ENCODE measurements at regions not wholly inside any gene's neighbourhood (a gene's known extent, or its start where the extent isn't known, plus 50 kb on each side); places are given as distances from the start of the nearest gene placed in this dataset.
"Not testable (repeated sequence)": the region's sequence is repeated elsewhere in the genome, so short reads cannot be mapped to it uniquely, and the experiment has no call there.

DNA sequence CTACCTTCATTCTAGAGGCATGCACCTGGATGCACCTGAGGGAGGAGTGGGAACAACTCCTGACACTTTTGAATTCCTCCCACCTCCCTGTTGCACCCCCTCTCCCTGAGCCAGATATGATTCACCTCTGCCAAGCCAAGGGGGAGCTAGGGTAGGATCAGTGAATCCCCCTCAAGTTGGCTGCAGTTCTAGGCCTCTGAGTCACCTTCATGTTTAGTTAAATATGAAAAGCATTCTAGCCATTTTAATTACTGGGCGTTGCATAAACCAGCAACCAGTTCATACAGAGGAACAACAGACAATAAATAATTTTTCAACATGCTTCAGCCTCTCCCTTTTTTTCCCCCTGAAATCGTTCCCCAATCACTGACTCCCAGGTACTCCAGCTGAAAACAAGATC, 1440.2 kb downstream of the ADGRL3 start:
- H3K9me3 ChIP-seq (ENCODE audit: control insufficient read depth, low read depth, low read length), result no peaks in the 10 kb centered on the region
- H3K9ac ChIP-seq (ENCODE audit: low read length), result no peak overlapping the region
- H3K4me1 ChIP-seq (ENCODE audit: control insufficient read depth, low read depth, low read length), result no peaks in the 10 kb centered on the region
- H3K27me3 ChIP-seq (ENCODE audit: control insufficient read depth, insufficient read depth, low read length), result no peaks in the 10 kb centered on the region
- H3K4me3 ChIP-seq (ENCODE audit: low read length), result no peak overlapping the region
- no peak overlapping the region for H3K27ac ChIP-seq (ENCODE audit: low read length)
- H3K36me3 ChIP-seq (ENCODE audit: control insufficient read depth, low read depth, low read length), result no peaks in the 10 kb centered on the region

DNA sequence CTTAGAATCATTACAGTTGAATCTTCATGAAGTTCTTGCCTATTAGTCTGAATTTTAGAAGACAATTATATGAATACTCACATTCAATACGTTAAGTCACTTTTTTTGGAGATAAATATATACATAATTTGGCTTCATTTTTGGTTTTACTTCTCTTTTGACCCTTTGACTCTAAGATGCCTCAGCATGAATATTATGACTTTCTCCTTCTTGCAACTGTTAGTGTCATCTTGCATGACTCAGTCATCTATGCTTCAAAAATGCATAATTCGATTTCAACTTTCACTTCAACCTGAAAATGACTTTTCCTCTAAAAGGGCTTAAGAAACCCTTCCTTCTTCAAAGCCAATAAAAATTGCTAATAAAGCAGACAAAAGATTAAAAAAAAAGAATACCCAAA, 1427.5 kb downstream of the ADGRL3 start:
- Histone ChIP-seq H3K36me3 (ENCODE audit: control insufficient read depth, low read depth, low read length) (no peaks in the 10 kb centered on the region), H3K9me3 (ENCODE audit: control insufficient read depth, low read depth, low read length) (no peaks in the 10 kb centered on the region), H3K27ac (ENCODE audit: low read length) (no peak overlapping the region), H3K27me3 (ENCODE audit: control insufficient read depth, insufficient read depth, low read length) (no peaks in the 10 kb centered on the region), H3K4me3 (ENCODE audit: low read length) (no peak overlapping the region), H3K9ac (ENCODE audit: low read length) (no peak overlapping the region), H3K4me1 (ENCODE audit: control insufficient read depth, low read depth, low read length) (no peaks in the 10 kb centered on the region)

DNA sequence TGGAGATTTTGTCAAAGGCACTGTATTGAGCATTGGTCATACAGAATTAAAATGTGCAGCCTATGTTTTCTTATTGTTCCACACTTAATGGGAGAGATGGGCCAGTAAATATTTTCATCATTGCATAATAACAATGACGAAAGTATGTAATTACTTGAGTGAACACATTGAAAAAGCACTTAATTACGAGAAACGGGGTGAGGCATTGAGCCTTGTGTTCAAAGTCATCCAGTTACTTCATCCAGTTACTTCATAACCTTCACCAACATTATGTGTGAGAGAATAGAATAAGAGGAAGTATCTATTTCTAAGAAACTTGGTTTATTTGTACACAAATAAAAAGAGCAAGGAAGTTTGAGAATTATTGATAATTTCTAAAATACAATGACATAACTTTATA, 1427.0 kb downstream of the ADGRL3 start:
- Histone ChIP-seq H3K4me3 (ENCODE audit: low read length) (no peak overlapping the region), H3K9ac (ENCODE audit: low read length) (no peak overlapping the region), H3K4me1 (ENCODE audit: control insufficient read depth, low read depth, low read length) (no peaks in the 10 kb centered on the region), H3K27ac (ENCODE audit: low read length) (no peak overlapping the region), H3K9me3 (ENCODE audit: control insufficient read depth, low read depth, low read length) (no peaks in the 10 kb centered on the region), H3K27me3 (ENCODE audit: control insufficient read depth, insufficient read depth, low read length) (no peaks in the 10 kb centered on the region), H3K36me3 (ENCODE audit: control insufficient read depth, low read depth, low read length) (no peaks in the 10 kb centered on the region)

DNA sequence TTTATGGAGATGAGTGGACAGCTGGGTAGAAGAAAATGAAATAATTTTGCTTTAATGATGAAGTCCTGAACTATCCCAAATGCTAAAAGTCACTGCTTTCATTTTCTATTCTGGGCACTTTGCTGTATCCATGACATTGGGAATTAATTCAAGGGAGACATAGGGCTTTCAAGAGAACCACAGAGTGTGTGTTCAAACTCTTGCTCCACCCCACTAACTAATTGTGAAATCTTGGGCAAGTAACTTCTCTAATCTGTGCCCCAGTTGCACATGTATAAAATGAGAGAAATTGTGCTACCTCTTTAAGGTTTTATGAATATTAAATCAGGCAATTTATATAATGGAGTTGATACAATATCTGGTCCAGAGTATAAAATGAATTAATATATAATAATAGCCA, 1422.0 kb downstream of the ADGRL3 start:
- Histone ChIP-seq H3K36me3 (ENCODE audit: control insufficient read depth, low read depth, low read length) (no peaks in the 10 kb centered on the region), H3K27me3 (ENCODE audit: control insufficient read depth, insufficient read depth, low read length) (no peaks in the 10 kb centered on the region), H3K4me3 (ENCODE audit: low read length) (no peak overlapping the region), H3K9ac (ENCODE audit: low read length) (no peak overlapping the region), H3K9me3 (ENCODE audit: control insufficient read depth, low read depth, low read length) (no peaks in the 10 kb centered on the region), H3K4me1 (ENCODE audit: control insufficient read depth, low read depth, low read length) (no peaks in the 10 kb centered on the region), H3K27ac (ENCODE audit: low read length) (no peak overlapping the region)

DNA sequence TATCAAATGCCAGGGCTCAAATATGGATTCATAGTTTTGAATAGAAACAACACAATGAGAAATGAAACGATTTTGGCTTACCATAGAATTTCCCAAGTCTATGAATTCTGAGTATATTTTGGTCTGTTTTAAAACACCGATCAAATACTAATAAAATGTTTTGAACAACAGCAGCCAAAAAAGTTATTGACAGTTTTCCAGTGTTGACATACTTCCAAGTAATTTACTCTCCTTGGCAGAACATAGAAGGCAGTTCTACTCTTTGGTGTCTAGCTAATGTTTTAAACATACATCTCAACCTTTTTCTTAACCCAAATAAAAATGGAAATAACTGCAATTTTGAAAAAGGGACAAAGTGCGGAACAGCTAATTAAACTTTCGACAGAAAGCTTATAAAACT, 1419.8 kb downstream of the ADGRL3 start:
- H3K9ac ChIP-seq (ENCODE audit: low read length), result no peak overlapping the region
- H3K27ac ChIP-seq (ENCODE audit: low read length), result no peak overlapping the region
- no peaks in the 10 kb centered on the region for H3K36me3 ChIP-seq (ENCODE audit: control insufficient read depth, low read depth, low read length)
- H3K9me3 ChIP-seq (ENCODE audit: control insufficient read depth, low read depth, low read length), result no peaks in the 10 kb centered on the region
- H3K4me3 ChIP-seq (ENCODE audit: low read length), result no peak overlapping the region
- no peaks in the 10 kb centered on the region for H3K4me1 ChIP-seq (ENCODE audit: control insufficient read depth, low read depth, low read length)
- no peaks in the 10 kb centered on the region for H3K27me3 ChIP-seq (ENCODE audit: control insufficient read depth, insufficient read depth, low read length)

DNA sequence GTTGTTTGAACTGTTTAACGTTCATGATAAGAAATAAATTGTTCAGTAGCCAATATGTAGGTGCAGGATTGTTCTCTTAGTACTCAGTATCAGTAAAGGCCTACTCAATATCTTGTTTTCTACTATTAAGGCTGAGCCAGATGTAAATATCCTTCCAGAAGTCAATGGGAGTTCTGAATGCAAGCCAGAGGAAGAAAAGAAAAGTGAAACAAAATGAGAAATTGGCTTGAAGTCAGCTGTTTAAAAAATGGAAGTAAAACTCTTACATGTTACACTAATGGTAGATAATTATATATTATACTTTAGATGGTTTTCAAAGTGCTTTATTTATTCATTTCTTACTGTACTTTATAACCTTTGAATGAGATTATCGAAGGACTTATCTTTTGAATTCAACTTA, 1417.9 kb downstream of the ADGRL3 start:
- Histone ChIP-seq H3K36me3 (ENCODE audit: control insufficient read depth, low read depth, low read length) (no peaks in the 10 kb centered on the region), H3K27ac (ENCODE audit: low read length) (no peak overlapping the region), H3K27me3 (ENCODE audit: control insufficient read depth, insufficient read depth, low read length) (no peaks in the 10 kb centered on the region)

DNA sequence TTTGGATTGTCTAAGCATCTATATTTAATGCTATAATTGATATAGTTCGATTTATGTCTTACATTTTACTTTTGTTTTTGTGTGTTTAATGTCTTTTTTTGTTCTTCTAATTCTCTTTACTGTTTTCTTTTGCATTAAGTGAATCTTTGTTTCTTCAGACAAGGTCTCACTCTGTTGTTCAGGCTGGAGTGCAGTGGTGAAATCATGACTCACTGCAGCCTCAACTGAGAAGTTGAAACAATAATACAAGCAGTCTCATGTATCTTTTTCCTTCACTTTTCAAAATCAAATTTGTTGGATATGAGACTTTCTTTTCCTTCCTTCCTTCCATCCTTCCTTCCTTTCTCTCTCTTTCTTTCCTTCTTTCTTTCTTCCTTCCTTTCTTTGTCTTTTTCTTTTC, 1401.6 kb downstream of the ADGRL3 start:
- Histone ChIP-seq H3K4me3 (ENCODE audit: low read length) (no peak overlapping the region), H3K27me3 (ENCODE audit: control insufficient read depth, insufficient read depth, low read length) (no peaks in the 10 kb centered on the region)

More for the DNA sequence above, 1417.9 kb downstream of the ADGRL3 start:
- no peak overlapping the region for H3K4me3 ChIP-seq (ENCODE audit: low read length)
- no peaks in the 10 kb centered on the region for H3K9me3 ChIP-seq (ENCODE audit: control insufficient read depth, low read depth, low read length)
- H3K9ac ChIP-seq (ENCODE audit: low read length), result no peak overlapping the region
- no peaks in the 10 kb centered on the region for H3K4me1 ChIP-seq (ENCODE audit: control insufficient read depth, low read depth, low read length)

DNA sequence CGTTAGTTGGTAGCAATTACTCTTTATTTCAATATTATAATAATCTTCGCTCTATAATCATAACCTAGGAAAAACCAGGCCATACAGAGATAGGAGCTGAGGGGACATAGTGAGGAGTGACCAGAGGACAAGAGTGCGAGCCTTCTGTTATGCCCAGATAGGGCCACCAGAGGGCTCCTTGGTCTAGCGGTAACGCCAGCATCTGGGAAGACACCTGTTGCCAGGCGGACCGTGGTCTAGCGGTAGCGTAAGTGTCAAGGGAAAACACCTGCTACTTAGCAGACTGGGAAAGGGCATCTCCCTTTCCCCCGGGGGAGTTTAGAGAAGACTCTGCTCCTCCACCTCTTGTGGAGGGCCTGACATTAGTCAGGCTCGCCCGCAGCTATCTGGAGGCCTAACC, 1395.1 kb downstream of the ADGRL3 start:
- H3K9me3 ChIP-seq (ENCODE audit: control insufficient read depth, low read depth, low read length); H3K4me3 ChIP-seq (ENCODE audit: low read length); H3K9ac ChIP-seq (ENCODE audit: low read length); H3K27me3 ChIP-seq (ENCODE audit: control insufficient read depth, insufficient read depth, low read length); H3K4me1 ChIP-seq (ENCODE audit: control insufficient read depth, low read depth, low read length); H3K27ac ChIP-seq (ENCODE audit: low read length); H3K36me3 ChIP-seq (ENCODE audit: control insufficient read depth, low read depth, low read length): not testable (repeated sequence)

More for the DNA sequence above, 1401.6 kb downstream of the ADGRL3 start:
- no peaks in the 10 kb centered on the region for H3K36me3 ChIP-seq (ENCODE audit: control insufficient read depth, low read depth, low read length)
- no peaks in the 10 kb centered on the region for H3K4me1 ChIP-seq (ENCODE audit: control insufficient read depth, low read depth, low read length)
- no peak overlapping the region for H3K9ac ChIP-seq (ENCODE audit: low read length)
- H3K27ac ChIP-seq (ENCODE audit: low read length), result no peak overlapping the region
- no peaks in the 10 kb centered on the region for H3K9me3 ChIP-seq (ENCODE audit: control insufficient read depth, low read depth, low read length)

DNA sequence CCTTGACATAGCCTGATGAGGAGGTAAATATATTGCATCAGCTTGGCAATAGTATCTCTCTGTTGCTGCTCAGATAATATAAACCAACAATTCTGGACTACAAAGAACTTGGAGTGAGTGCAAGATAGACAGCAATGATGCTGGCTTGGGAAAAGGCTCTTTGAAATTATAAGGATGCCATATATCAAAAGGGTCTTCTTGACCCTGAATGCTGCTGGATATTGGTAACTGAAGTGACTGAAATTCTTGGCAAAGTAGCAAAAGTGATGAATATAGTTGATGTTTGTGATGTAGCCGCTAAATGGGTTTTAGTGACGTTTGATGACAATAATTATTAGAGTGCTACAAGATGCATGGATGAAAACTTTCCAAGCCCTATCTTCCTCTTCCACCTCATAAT, 1391.6 kb downstream of the ADGRL3 start:
- Histone ChIP-seq H3K9ac (ENCODE audit: low read length) (no peak overlapping the region), H3K9me3 (ENCODE audit: control insufficient read depth, low read depth, low read length) (peaks cover 5% of the 10 kb centered on the region), H3K36me3 (ENCODE audit: control insufficient read depth, low read depth, low read length) (no peaks in the 10 kb centered on the region), H3K27me3 (ENCODE audit: control insufficient read depth, insufficient read depth, low read length) (no peaks in the 10 kb centered on the region), H3K4me3 (ENCODE audit: low read length) (no peak overlapping the region), H3K27ac (ENCODE audit: low read length) (no peak overlapping the region), H3K4me1 (ENCODE audit: control insufficient read depth, low read depth, low read length) (no peaks in the 10 kb centered on the region)

DNA sequence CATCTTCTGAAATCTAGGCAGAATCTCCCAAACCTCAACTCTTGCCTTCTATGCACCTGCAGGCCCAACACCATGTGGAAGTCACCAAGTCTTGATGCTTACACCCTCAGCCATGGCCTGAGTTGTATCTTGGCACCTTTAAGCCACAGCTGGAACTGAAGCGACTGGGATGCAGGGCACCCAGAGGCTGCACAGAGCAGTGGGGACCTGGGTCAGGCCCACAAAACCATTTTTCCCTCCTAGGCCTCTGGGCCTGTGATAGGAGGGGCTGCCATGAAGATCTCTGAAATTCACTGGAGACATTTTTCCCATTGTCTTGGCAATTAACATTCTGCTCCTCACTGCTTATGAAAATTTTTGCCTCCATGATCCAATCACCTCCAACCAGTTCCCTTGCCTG, 1388.5 kb downstream of the ADGRL3 start:
- Histone ChIP-seq H3K9ac (ENCODE audit: low read length) (no peak overlapping the region), H3K4me3 (ENCODE audit: low read length) (no peak overlapping the region), H3K36me3 (ENCODE audit: control insufficient read depth, low read depth, low read length) (no peaks in the 10 kb centered on the region), H3K27ac (ENCODE audit: low read length) (no peak overlapping the region), H3K27me3 (ENCODE audit: control insufficient read depth, insufficient read depth, low read length) (no peaks in the 10 kb centered on the region), H3K9me3 (ENCODE audit: control insufficient read depth, low read depth, low read length) (peaks cover 5% of the 10 kb centered on the region), H3K4me1 (ENCODE audit: control insufficient read depth, low read depth, low read length) (no peaks in the 10 kb centered on the region)

DNA sequence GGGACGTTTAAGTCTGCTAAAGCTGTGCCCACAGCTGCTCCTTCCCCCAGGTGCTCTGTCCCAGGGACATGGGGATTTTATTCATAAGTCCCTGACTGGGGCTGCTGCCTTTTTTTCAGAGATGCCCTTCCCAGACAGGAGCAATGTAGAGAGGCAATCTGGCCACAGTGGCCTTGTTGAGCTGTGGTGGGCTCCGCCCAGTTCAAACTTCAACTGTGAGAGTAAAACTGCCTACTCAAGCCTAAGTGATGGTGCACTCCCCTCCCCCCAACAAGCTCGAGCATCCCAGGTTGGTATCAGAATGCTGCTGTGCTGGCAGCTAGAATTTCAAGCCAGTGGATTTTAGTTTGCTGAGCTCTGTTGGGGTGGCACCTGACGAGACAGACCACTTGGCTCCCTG, 1371.4 kb downstream of the ADGRL3 start:
- H3K4me3 ChIP-seq (ENCODE audit: low read length), result no peak overlapping the region
- no peak overlapping the region for H3K9ac ChIP-seq (ENCODE audit: low read length)
- H3K27me3 ChIP-seq (ENCODE audit: control insufficient read depth, insufficient read depth, low read length), result no peaks in the 10 kb centered on the region
- H3K9me3 ChIP-seq (ENCODE audit: control insufficient read depth, low read depth, low read length), result no peaks in the 10 kb centered on the region
- H3K27ac ChIP-seq (ENCODE audit: low read length), result no peak overlapping the region
- H3K4me1 ChIP-seq (ENCODE audit: control insufficient read depth, low read depth, low read length), result no peaks in the 10 kb centered on the region
- H3K36me3 ChIP-seq (ENCODE audit: control insufficient read depth, low read depth, low read length), result no peaks in the 10 kb centered on the region

DNA sequence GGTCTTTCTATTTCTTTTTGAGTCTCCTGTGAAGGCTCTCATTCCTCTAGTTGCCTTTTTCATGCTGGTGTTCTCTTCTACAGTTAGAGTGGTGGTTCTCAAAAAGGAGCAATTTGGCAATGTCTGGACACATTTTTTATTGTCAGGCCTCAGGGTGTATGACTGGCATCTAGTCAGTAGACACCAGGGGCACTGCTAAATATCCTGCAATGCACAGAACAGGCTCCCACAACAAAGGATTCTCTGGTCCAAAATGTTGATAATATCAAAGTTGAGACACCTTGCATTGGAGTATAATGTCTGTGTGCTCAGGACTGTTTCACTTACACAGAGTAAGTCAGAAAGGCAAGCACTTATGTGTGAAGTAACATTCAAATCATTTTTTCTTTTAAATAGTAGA, 1360.7 kb downstream of the ADGRL3 start:
- Histone ChIP-seq H3K27ac (ENCODE audit: low read length) (no peak overlapping the region), H3K36me3 (ENCODE audit: control insufficient read depth, low read depth, low read length) (no peaks in the 10 kb centered on the region), H3K9ac (ENCODE audit: low read length) (no peak overlapping the region), H3K4me1 (ENCODE audit: control insufficient read depth, low read depth, low read length) (no peaks in the 10 kb centered on the region), H3K27me3 (ENCODE audit: control insufficient read depth, insufficient read depth, low read length) (no peaks in the 10 kb centered on the region), H3K9me3 (ENCODE audit: control insufficient read depth, low read depth, low read length) (no peaks in the 10 kb centered on the region), H3K4me3 (ENCODE audit: low read length) (no peak overlapping the region)

All from iPS-18a (cell line).